ENCODE measurements at regions not wholly inside any gene's neighbourhood (a gene's known extent, or its start where the extent isn't known, plus 50 kb on each side); places are given as distances from the start of the nearest gene placed in this dataset.

GRCh38 chr2:118586312-118586711 lies 261.1 kb downstream of the EN1 start:
- Mint-ChIP-seq H3K36me3 (no peaks in the 10 kb centered on the region), H3K4me1 (no peaks in the 10 kb centered on the region), H3K4me3 (no peak overlapping the region), H3K27me3 (no peaks in the 10 kb centered on the region), H3K27ac (no peak overlapping the region), H3K9me3 (peaks cover 0 to 6% (median 0%) of the 10 kb centered on the region in 7 donors)
- H3K27me3 ChIP-seq (ENCODE audit: control insufficient read depth, insufficient read depth, low read length) = no peaks in the 10 kb centered on the region
- no peaks in the 10 kb centered on the region for H3K36me3 ChIP-seq (ENCODE audit: control insufficient read depth, insufficient read depth, low read length)
- no peaks in the 10 kb centered on the region for H3K9me3 ChIP-seq (ENCODE audit: control insufficient read depth in 2 of 2, low read length in 2 of 2)
- DNase-seq (no peak), ATAC-seq (ENCODE audit: low read depth in 2 of 2) (no peak)
- no peaks in the 10 kb centered on the region for H3K4me1 ChIP-seq (ENCODE audit: control insufficient read depth, insufficient read depth, low read length, poor library complexity, severe bottlenecking)
- no peak overlapping the region for H3K4me3 ChIP-seq (ENCODE audit: low read depth, low read length)
- no peak overlapping the region for H3K27ac ChIP-seq (ENCODE audit: insufficient read depth, low read length, poor library complexity, severe bottlenecking)

GRCh38 chr2:118584877-118585276 lies 262.6 kb downstream of the EN1 start:
- Mint-ChIP-seq H3K4me3 (no peak overlapping the region), H3K27ac (no peak overlapping the region), H3K9me3 (peaks cover 0 to 7% (median 1%) of the 10 kb centered on the region in 7 donors), H3K27me3 (no peaks in the 10 kb centered on the region), H3K36me3 (no peaks in the 10 kb centered on the region), H3K4me1 (no peaks in the 10 kb centered on the region)
- Histone ChIP-seq H3K9me3 (ENCODE audit: control insufficient read depth in 2 of 2, low read length in 2 of 2) (no peaks in the 10 kb centered on the region), H3K4me1 (ENCODE audit: control insufficient read depth, insufficient read depth, low read length, poor library complexity, severe bottlenecking) (no peaks in the 10 kb centered on the region), H3K27ac (ENCODE audit: insufficient read depth, low read length, poor library complexity, severe bottlenecking) (no peak overlapping the region), H3K36me3 (ENCODE audit: control insufficient read depth, insufficient read depth, low read length) (no peaks in the 10 kb centered on the region), H3K4me3 (ENCODE audit: low read depth, low read length) (no peak overlapping the region), H3K27me3 (ENCODE audit: control insufficient read depth, insufficient read depth, low read length) (no peaks in the 10 kb centered on the region)
- no peak for DNase-seq
- ATAC-seq (ENCODE audit: low read depth in 2 of 2) = no peak

- Histone ChIP-seq H3K4me3 (ENCODE audit: low read depth, low read length) (no peak overlapping the region), H3K27ac (ENCODE audit: insufficient read depth, low read length, poor library complexity, severe bottlenecking) (no peak overlapping the region), H3K9me3 (ENCODE audit: control insufficient read depth in 2 of 2, low read length in 2 of 2) (no peaks in the 10 kb centered on the region), H3K36me3 (ENCODE audit: control insufficient read depth, insufficient read depth, low read length) (no peaks in the 10 kb centered on the region), H3K27me3 (ENCODE audit: control insufficient read depth, insufficient read depth, low read length) (no peaks in the 10 kb centered on the region), H3K4me1 (ENCODE audit: control insufficient read depth, insufficient read depth, low read length, poor library complexity, severe bottlenecking) (no peaks in the 10 kb centered on the region)
- H3K27me3 Mint-ChIP-seq = no peaks in the 10 kb centered on the region
- ATAC-seq (ENCODE audit: low read depth in 2 of 2) (no peak), DNase-seq (no peak)
- H3K9me3 Mint-ChIP-seq = peaks cover 0 to 7% (median 1%) of the 10 kb centered on the region in 7 donors
- H3K4me3 Mint-ChIP-seq = no peak overlapping the region
- H3K4me1 Mint-ChIP-seq = no peaks in the 10 kb centered on the region
- H3K27ac Mint-ChIP-seq = no peak overlapping the region
- no peaks in the 10 kb centered on the region for H3K36me3 Mint-ChIP-seq
Observed at GRCh38 chr2:118584062-118584749, 263.2 kb downstream of the EN1 start.

GRCh38 chr2:118582058-118582457 lies 265.4 kb downstream of the EN1 start:
- Histone ChIP-seq H3K4me3 (ENCODE audit: low read depth, low read length) (no peak overlapping the region), H3K36me3 (ENCODE audit: control insufficient read depth, insufficient read depth, low read length) (no peaks in the 10 kb centered on the region), H3K9me3 (ENCODE audit: control insufficient read depth in 2 of 2, low read length in 2 of 2) (no peaks in the 10 kb centered on the region), H3K27me3 (ENCODE audit: control insufficient read depth, insufficient read depth, low read length) (no peaks in the 10 kb centered on the region), H3K4me1 (ENCODE audit: control insufficient read depth, insufficient read depth, low read length, poor library complexity, severe bottlenecking) (no peaks in the 10 kb centered on the region), H3K27ac (ENCODE audit: insufficient read depth, low read length, poor library complexity, severe bottlenecking) (no peak overlapping the region)
- no peak for ATAC-seq (ENCODE audit: low read depth in 2 of 2)
- peaks cover 0 to 4% (median 0%) of the 10 kb centered on the region in 7 donors for H3K9me3 Mint-ChIP-seq
- no peaks in the 10 kb centered on the region for H3K4me1 Mint-ChIP-seq
- no peaks in the 10 kb centered on the region for H3K36me3 Mint-ChIP-seq
- no peaks in the 10 kb centered on the region for H3K27me3 Mint-ChIP-seq
- no peak overlapping the region for H3K27ac Mint-ChIP-seq
- no peak for DNase-seq
- H3K4me3 Mint-ChIP-seq = no peak overlapping the region

- Histone ChIP-seq H3K4me3 (ENCODE audit: low read depth, low read length) (no peak overlapping the region), H3K27ac (ENCODE audit: insufficient read depth, low read length, poor library complexity, severe bottlenecking) (no peak overlapping the region), H3K9me3 (ENCODE audit: control insufficient read depth in 2 of 2, low read length in 2 of 2) (no peaks in the 10 kb centered on the region), H3K4me1 (ENCODE audit: control insufficient read depth, insufficient read depth, low read length, poor library complexity, severe bottlenecking) (no peaks in the 10 kb centered on the region), H3K36me3 (ENCODE audit: control insufficient read depth, insufficient read depth, low read length) (no peaks in the 10 kb centered on the region), H3K27me3 (ENCODE audit: control insufficient read depth, insufficient read depth, low read length) (no peaks in the 10 kb centered on the region)
- no peak overlapping the region for H3K4me3 Mint-ChIP-seq
- peaks cover 0 to 4% (median 0%) of the 10 kb centered on the region in 7 donors for H3K9me3 Mint-ChIP-seq
- H3K27me3 Mint-ChIP-seq = no peaks in the 10 kb centered on the region
- H3K27ac Mint-ChIP-seq = no peak overlapping the region
- H3K4me1 Mint-ChIP-seq = no peaks in the 10 kb centered on the region
- no peaks in the 10 kb centered on the region for H3K36me3 Mint-ChIP-seq
- DNase-seq = no peak
- no peak for ATAC-seq (ENCODE audit: low read depth in 2 of 2)
Observed at GRCh38 chr2:118580651-118581050, 266.8 kb downstream of the EN1 start.

- Mint-ChIP-seq H3K4me1 (no peaks in the 10 kb centered on the region), H3K4me3 (no peak overlapping the region), H3K9me3 (peaks cover 0 to 5% (median 0%) of the 10 kb centered on the region in 7 donors), H3K36me3 (no peaks in the 10 kb centered on the region), H3K27me3 (no peaks in the 10 kb centered on the region), H3K27ac (no peak overlapping the region)
- DNase-seq (no peak), ATAC-seq (ENCODE audit: low read depth in 2 of 2) (no peak)
- H3K27me3 ChIP-seq (ENCODE audit: control insufficient read depth, insufficient read depth, low read length) = no peaks in the 10 kb centered on the region
- H3K36me3 ChIP-seq (ENCODE audit: control insufficient read depth, insufficient read depth, low read length) = no peaks in the 10 kb centered on the region
- H3K9me3 ChIP-seq (ENCODE audit: control insufficient read depth in 2 of 2, low read length in 2 of 2) = no peaks in the 10 kb centered on the region
- H3K4me1 ChIP-seq (ENCODE audit: control insufficient read depth, insufficient read depth, low read length, poor library complexity, severe bottlenecking) = no peaks in the 10 kb centered on the region
- no peak overlapping the region for H3K4me3 ChIP-seq (ENCODE audit: low read depth, low read length)
- no peak overlapping the region for H3K27ac ChIP-seq (ENCODE audit: insufficient read depth, low read length, poor library complexity, severe bottlenecking)
Observed at GRCh38 chr2:118580107-118580506, 267.3 kb downstream of the EN1 start.

GRCh38 chr2:118577202-118577601 lies 270.2 kb downstream of the EN1 start:
- Mint-ChIP-seq H3K27me3 (peaks cover 9% of the 10 kb centered on the region), H3K4me1 (no peaks in the 10 kb centered on the region), H3K27ac (no peak overlapping the region), H3K36me3 (no peaks in the 10 kb centered on the region), H3K4me3 (no peak overlapping the region), H3K9me3 (peaks cover 0 to 5% (median 0%) of the 10 kb centered on the region in 7 donors)
- Histone ChIP-seq H3K36me3 (ENCODE audit: control insufficient read depth, insufficient read depth, low read length) (no peaks in the 10 kb centered on the region), H3K27me3 (ENCODE audit: control insufficient read depth, insufficient read depth, low read length) (no peaks in the 10 kb centered on the region), H3K27ac (ENCODE audit: insufficient read depth, low read length, poor library complexity, severe bottlenecking) (no peak overlapping the region), H3K4me1 (ENCODE audit: control insufficient read depth, insufficient read depth, low read length, poor library complexity, severe bottlenecking) (no peaks in the 10 kb centered on the region), H3K9me3 (ENCODE audit: control insufficient read depth in 2 of 2, low read length in 2 of 2) (no peaks in the 10 kb centered on the region), H3K4me3 (ENCODE audit: low read depth, low read length) (no peak overlapping the region)
- no peak for ATAC-seq (ENCODE audit: low read depth in 2 of 2)
- no peak for DNase-seq

GRCh38 chr2:118576109-118576855 lies 271.2 kb downstream of the EN1 start:
- no peak overlapping the region for H3K4me3 ChIP-seq (ENCODE audit: low read depth, low read length)
- no peak overlapping the region for H3K4me3 Mint-ChIP-seq
- ATAC-seq (ENCODE audit: low read depth in 2 of 2) = no peak
- H3K27me3 ChIP-seq (ENCODE audit: control insufficient read depth, insufficient read depth, low read length) = no peaks in the 10 kb centered on the region
- H3K4me1 Mint-ChIP-seq = no peaks in the 10 kb centered on the region
- no peaks in the 10 kb centered on the region for H3K9me3 ChIP-seq (ENCODE audit: control insufficient read depth in 2 of 2, low read length in 2 of 2)
- H3K36me3 ChIP-seq (ENCODE audit: control insufficient read depth, insufficient read depth, low read length) = no peaks in the 10 kb centered on the region
- no peak overlapping the region for H3K27ac Mint-ChIP-seq
- peaks cover 9% of the 10 kb centered on the region for H3K27me3 Mint-ChIP-seq
- no peak overlapping the region for H3K27ac ChIP-seq (ENCODE audit: insufficient read depth, low read length, poor library complexity, severe bottlenecking)
- no peak for DNase-seq
- no peaks in the 10 kb centered on the region for H3K4me1 ChIP-seq (ENCODE audit: control insufficient read depth, insufficient read depth, low read length, poor library complexity, severe bottlenecking)
- H3K9me3 Mint-ChIP-seq = peaks cover 0 to 5% (median 0%) of the 10 kb centered on the region in 7 donors
- H3K36me3 Mint-ChIP-seq = no peaks in the 10 kb centered on the region
